Cardiac muscle cell (in vitro differentiated cells and primary cell): ENCODE measurements at regions not wholly inside any gene's neighbourhood (a gene's known extent, or its start where the extent isn't known, plus 50 kb on each side); places are given as distances from the start of the nearest gene placed in this dataset.
A peak's percentile ranks its signal among the peaks of the same experiment; 100 is the strongest.

Source experiments
- DNase-seq, 2 donors: peaks; one replicate each; pipeline versions ENCODE4 v3.0.0 to v3.0.0-alpha.2; 2010 to 2017; ENCODE audit warnings: low read depth in 1 of 2, low spot score in 1 of 2
- H3K27ac ChIP-seq: fragments of 200-600 bp; sonication (generic); 2 replicates; pipeline ENCODE4 v1.5.1; 2016
- H3K27me3 ChIP-seq: fragments of 200-600 bp; sonication (generic); 2 replicates; pipeline ENCODE4 v1.6.0; 2016; ENCODE audit warnings: control low read depth
- H3K36me3 ChIP-seq: fragments of 200-600 bp; sonication (generic); 2 replicates; pipeline ENCODE4 v1.5.1; 2016; ENCODE audit warnings: control low read depth
- H3K4me1 ChIP-seq: fragments of 200-600 bp; sonication (generic); 2 replicates; pipeline ENCODE4 v1.8.1; 2017; ENCODE audit warnings: low read depth, mild to moderate bottlenecking, mixed run types
- H3K4me3 ChIP-seq: fragments of 200-600 bp; sonication (generic); 2 replicates; pipeline ENCODE4 v1.5.1; 2016; ENCODE audit warnings: mild to moderate bottlenecking
- H3K9me3 ChIP-seq: fragments of 200-600 bp; sonication (generic); 2 replicates; pipeline ENCODE4 v1.5.1; 2017; ENCODE audit warnings: low read depth, mild to moderate bottlenecking, control low read depth
- CTCF ChIP-seq: IDR thresholded peaks from 2 replicates; pipeline ENCODE4 v1.5.1; 2012; ENCODE audit warnings: low read depth, mild to moderate bottlenecking, low read length

GRCh38 chr2:42904576-42904876, 112.1 kb upstream of the HAAO start:
- Histone ChIP-seq H3K27ac (no peak overlapping the region), H3K36me3 (no peaks in the 10 kb centered on the region), H3K4me1 (peaks cover 16% of the 10 kb centered on the region), H3K4me3 (no peak overlapping the region), H3K27me3 (no peaks in the 10 kb centered on the region), H3K9me3 (no peaks in the 10 kb centered on the region)
- DNase-seq = no peak
- TF ChIP-seq CTCF = no peak

GRCh38 chr2:42903821-42904575, 111.6 kb upstream of the HAAO start:
- no peaks in the 10 kb centered on the region for H3K36me3 ChIP-seq
- no peaks in the 10 kb centered on the region for H3K9me3 ChIP-seq
- H3K27ac ChIP-seq = no peak overlapping the region
- H3K4me1 ChIP-seq = peaks cover 15% of the 10 kb centered on the region
- no peaks in the 10 kb centered on the region for H3K27me3 ChIP-seq
- H3K4me3 ChIP-seq = no peak overlapping the region
- DNase-seq = no peak
- TF ChIP-seq CTCF = no peak

- Histone ChIP-seq H3K9me3 (no peaks in the 10 kb centered on the region), H3K27me3 (no peaks in the 10 kb centered on the region), H3K27ac (no peak overlapping the region), H3K36me3 (no peaks in the 10 kb centered on the region), H3K4me3 (no peak overlapping the region), H3K4me1 (peaks cover 8% of the 10 kb centered on the region)
- TF ChIP-seq CTCF = no peak
- DNase-seq = no peak
These were observed 110.7 kb upstream of the HAAO start for GRCh38 chr2:42902939-42903709.

- Histone ChIP-seq H3K27me3 (no peaks in the 10 kb centered on the region), H3K36me3 (no peaks in the 10 kb centered on the region)
These were observed 108.8 kb upstream of the HAAO start for GRCh38 chr2:42901076-42901640.

More at GRCh38 chr2:42901076-42901640, 108.8 kb upstream of the HAAO start:
- H3K4me1 ChIP-seq = no peaks in the 10 kb centered on the region
- peak in 1 of 2 donors; percentile 65 for DNase-seq
- no peak overlapping the region for H3K4me3 ChIP-seq
- no peak overlapping the region for H3K27ac ChIP-seq
- H3K9me3 ChIP-seq = no peaks in the 10 kb centered on the region
- TF ChIP-seq CTCF = no peak
